IPS DF 4.7 (cell line): ENCODE measurements at regions not wholly inside any gene's neighbourhood (a gene's known extent, or its start where the extent isn't known, plus 50 kb on each side); places are given as distances from the start of the nearest gene placed in this dataset.
"Not testable (repeated sequence)": the region's sequence is repeated elsewhere in the genome, so short reads cannot be mapped to it uniquely, and the experiment has no call there.

Experiments used
- DNase-seq: peaks from one replicate; pipeline ENCODE4 v3.0.0-alpha.2; 2013; ENCODE audit warnings: low spot score; ENCODE audit errors: extremely low read depth

GRCh38 chr13:44887515-44887914 is 101.8 kb downstream of the NUFIP1 start:
- no peak for DNase-seq

- DNase-seq = no peak
Measured at GRCh38 chr13:44884076-44884729, 105.1 kb downstream of the NUFIP1 start.

- no peak for DNase-seq
Measured at GRCh38 chr13:44879452-44880058, 109.7 kb downstream of the NUFIP1 start.

GRCh38 chr13:44876782-44877324 is 112.4 kb downstream of the NUFIP1 start:
- peak; percentile 68 for DNase-seq

- DNase-seq = no peak
Measured at GRCh38 chr13:44874886-44875630, 114.2 kb downstream of the NUFIP1 start.

GRCh38 chr13:44874176-44874575 is 115.1 kb downstream of the NUFIP1 start:
- no peak for DNase-seq

- DNase-seq = no peak
Measured at GRCh38 chr13:44873461-44873860, 115.8 kb downstream of the NUFIP1 start.

GRCh38 chr13:44872751-44873150 is 116.5 kb downstream of the NUFIP1 start:
- no peak for DNase-seq

- DNase-seq = no peak
Measured at GRCh38 chr13:44870456-44870929, 118.8 kb downstream of the NUFIP1 start.

- no peak for DNase-seq
Measured at GRCh38 chr13:44869167-44869566, 120.1 kb downstream of the NUFIP1 start.

- DNase-seq = no peak
Measured at GRCh38 chr13:44868397-44868796, 120.9 kb downstream of the NUFIP1 start.

- no peak for DNase-seq
Measured at GRCh38 chr13:44867825-44868224, 121.4 kb downstream of the NUFIP1 start.

GRCh38 chr13:44866411-44866911 is 122.8 kb downstream of the NUFIP1 start:
- DNase-seq = no peak

- DNase-seq = no peak
Measured at GRCh38 chr13:44865722-44866410, 123.4 kb downstream of the NUFIP1 start.

GRCh38 chr13:44863641-44864040 is 125.6 kb downstream of the NUFIP1 start:
- not testable (repeated sequence) for DNase-seq

- no peak for DNase-seq
Measured at GRCh38 chr13:44860454-44860853, 128.8 kb downstream of the NUFIP1 start.

GRCh38 chr13:44857736-44858135 is 131.5 kb downstream of the NUFIP1 start:
- no peak for DNase-seq

- no peak for DNase-seq
Measured at GRCh38 chr13:44857061-44857460, 132.2 kb downstream of the NUFIP1 start.

GRCh38 chr13:44855860-44856259 is 133.4 kb downstream of the NUFIP1 start:
- DNase-seq = no peak

- DNase-seq = no peak
Measured at GRCh38 chr13:44854313-44855060, 134.8 kb downstream of the NUFIP1 start.

- DNase-seq = no peak
Measured at GRCh38 chr13:44853641-44854040, 135.6 kb downstream of the NUFIP1 start.
